CD14-positive monocyte (primary cell): ENCODE measurements at regions not wholly inside any gene's neighbourhood (a gene's known extent, or its start where the extent isn't known, plus 50 kb on each side); places are given as distances from the start of the nearest gene placed in this dataset.

Experiments used
- DNase-seq, 3 donors: peaks; one replicate each; pipeline ENCODE4 v3.0.0-alpha.2; 2011 to 2022
- H2AFZ ChIP-seq: 2 replicates; pipeline ENCODE4 v1.6.0; 2012; ENCODE audit warnings: mild to moderate bottlenecking, low read depth, low read length, inconsistent platforms; ENCODE audit not compliant: insufficient read depth, poor library complexity, severe bottlenecking
- H3K27ac ChIP-seq, 2 donors: 1 replicate in 1 of 2; 2 replicates in 1 of 2; pipeline ENCODE4 v1.5.1; 2012 to 2013; ENCODE audit warnings: low read length in 2 of 2, control low read depth in 1 of 2, inconsistent platforms in 1 of 2, low read depth in 1 of 2, mild to moderate bottlenecking in 1 of 2
- H3K27me3 ChIP-seq, 2 donors: one replicate each; pipeline versions ENCODE4 v1.6.0 to v1.6.1; 2011 to 2013; ENCODE audit warnings: low read length in 2 of 2; ENCODE audit not compliant: control insufficient read depth in 2 of 2, insufficient read depth in 2 of 2
- H3K36me3 ChIP-seq, 2 donors: replicated peaks in 1 of 2; 1 replicate in 1 of 2; 2 replicates in 1 of 2; pipeline versions ENCODE4 v1.5.1 to v1.6.1; 2012 to 2013; ENCODE audit warnings: low read length in 2 of 2, control low read depth in 1 of 2, inconsistent platforms in 1 of 2, mild to moderate bottlenecking in 1 of 2; ENCODE audit not compliant: insufficient read depth in 2 of 2, control insufficient read depth in 1 of 2
- H3K4me1 ChIP-seq, 2 donors: 1 replicate in 1 of 2; 2 replicates in 1 of 2; pipeline versions ENCODE4 v1.5.1 to v1.6.1; 2012 to 2013; ENCODE audit warnings: low read length in 2 of 2, control low read depth in 1 of 2, inconsistent platforms in 1 of 2, mild to moderate bottlenecking in 1 of 2, moderate library complexity in 1 of 2; ENCODE audit not compliant: insufficient read depth in 2 of 2, control insufficient read depth in 1 of 2
- H3K4me2 ChIP-seq: replicated peaks from 2 replicates; pipeline ENCODE3; 2012; ENCODE audit warnings: low read length, moderate library complexity, mild to moderate bottlenecking; ENCODE audit not compliant: poor library complexity, severe bottlenecking; ENCODE audit errors: extremely low read depth
- H3K4me3 ChIP-seq, 3 experiments: fragments of 200-600 bp in 1 of 3; sonication (generic) in 1 of 3; replicated peaks in 1 of 3; 1 replicate in 2 of 3; 2 replicates in 1 of 3; pipeline ENCODE4 v1.5.1; 2011 to 2013; ENCODE audit warnings: low read length in 3 of 3, mild to moderate bottlenecking in 3 of 3, control low read depth in 2 of 3, low read depth in 2 of 3, inconsistent platforms in 1 of 3, moderate library complexity in 1 of 3
- H3K79me2 ChIP-seq: 2 replicates; pipeline ENCODE4 v1.6.0; 2012; ENCODE audit warnings: mild to moderate bottlenecking, control low read depth, inconsistent platforms, low read length, moderate library complexity; ENCODE audit not compliant: insufficient read depth
- H3K9ac ChIP-seq: 2 replicates; pipeline ENCODE4 v1.6.0; 2017; ENCODE audit warnings: low read length, mild to moderate bottlenecking; ENCODE audit not compliant: insufficient read depth, poor library complexity, severe bottlenecking
- H3K9me3 ChIP-seq, 2 donors: replicated peaks in 1 of 2; 1 replicate in 1 of 2; 2 replicates in 1 of 2; pipeline versions ENCODE4 v1.5.1 to v1.6.1; 2012 to 2013; ENCODE audit warnings: low read length in 2 of 2, control low read depth in 1 of 2; ENCODE audit not compliant: control insufficient read depth in 1 of 2, insufficient read depth in 1 of 2
- H4K20me1 ChIP-seq: 2 replicates; pipeline ENCODE4 v1.6.0; 2012; ENCODE audit warnings: mild to moderate bottlenecking, low read length, control low read depth, moderate library complexity; ENCODE audit not compliant: insufficient read depth
- H3K27ac Mint-ChIP-seq, 7 donors: one replicate each; pipeline ENCODE4 v1.8.0; 2020; ENCODE audit warnings: mild to moderate bottlenecking in 7 of 7, mixed read lengths in 7 of 7, moderate library complexity in 6 of 7, inconsistent platforms in 2 of 7
- H3K27me3 Mint-ChIP-seq, 3 donors: one replicate each; pipeline ENCODE4 v1.8.0; 2021 to 2022; ENCODE audit warnings: low read depth in 3 of 3, mild to moderate bottlenecking in 3 of 3, mixed read lengths in 3 of 3, moderate library complexity in 3 of 3, inconsistent platforms in 1 of 3
- H3K36me3 Mint-ChIP-seq, 2 donors: one replicate each; pipeline ENCODE4 v1.8.0; 2020; ENCODE audit warnings: mixed read lengths in 2 of 2, inconsistent platforms in 1 of 2, mild to moderate bottlenecking in 1 of 2
- H3K4me1 Mint-ChIP-seq: one replicate; pipeline ENCODE4 v1.8.0; 2020; ENCODE audit warnings: mild to moderate bottlenecking, mixed read lengths
- H3K4me3 Mint-ChIP-seq, 2 donors: one replicate each; pipeline ENCODE4 v1.8.0; 2020; ENCODE audit warnings: mild to moderate bottlenecking in 2 of 2, mixed read lengths in 2 of 2, moderate library complexity in 1 of 2
- H3K9me3 Mint-ChIP-seq, 7 donors: one replicate each; pipeline ENCODE4 v1.8.0; 2020 to 2022; ENCODE audit warnings: mixed read lengths in 7 of 7, mild to moderate bottlenecking in 6 of 7, moderate library complexity in 6 of 7, inconsistent platforms in 2 of 7
- CTCF ChIP-seq: fragments of 200-600 bp; IDR thresholded peaks from one replicate; pipeline ENCODE4 v1.8.0; 2022; ENCODE audit warnings: antibody characterized with exemption, mild to moderate bottlenecking
- WGBS: methylation state at CpG from one replicate; pipeline ENCODE4 v1.1.5; 2013; ENCODE audit warnings: missing lambda C conversion rate; ENCODE audit not compliant: insufficient coverage; 5-methylcytosine and 5-hydroxymethylcytosine counted together
- intact Hi-C, 2 donors: fragments of 100-400 bp; cut with micrococcal nuclease; formaldehyde crosslinking; loops; one replicate each; pipeline versions ENCODE4 v1.15.0 to v1.15.1; 2023

- Mint-ChIP-seq H3K4me3 (no peak overlapping the region), H3K9me3 (peaks cover 0 to 13% (median 3%) of the 10 kb centered on the region in 7 donors), H3K36me3 (no peaks in the 10 kb centered on the region), H3K4me1 (no peaks in the 10 kb centered on the region), H3K27me3 (no peaks in the 10 kb centered on the region), H3K27ac (no peak overlapping the region)
- Histone ChIP-seq H3K9ac (no peak overlapping the region), H3K79me2 (no peaks in the 10 kb centered on the region), H4K20me1 (no peaks in the 10 kb centered on the region), H3K27me3 (no peaks in the 10 kb centered on the region), H3K9me3 (peaks cover 5 to 9% of the 10 kb centered on the region in 2 donors), H3K4me2 (no peak overlapping the region), H3K27ac (no peak overlapping the region), H3K36me3 (no peaks in the 10 kb centered on the region), H3K4me1 (no peaks in the 10 kb centered on the region), H2AFZ (no peak overlapping the region), H3K4me3 (no peak overlapping the region)
- intact Hi-C loops: no loop called here
- DNase-seq: no peak
- no peak for TF ChIP-seq CTCF
- no CpG with 5 or more reads among the region's 2 CpGs for WGBS
Measured at GRCh38 chr11:23751280-23751679, 745.6 kb upstream of the LUZP2 start.

- Mint-ChIP-seq H3K4me1 (no peaks in the 10 kb centered on the region), H3K27ac (no peak overlapping the region), H3K4me3 (no peak overlapping the region), H3K9me3 (peaks cover 0 to 14% (median 4%) of the 10 kb centered on the region in 7 donors), H3K27me3 (no peaks in the 10 kb centered on the region), H3K36me3 (no peaks in the 10 kb centered on the region)
- no peak overlapping the region for H3K4me2 ChIP-seq
- intact Hi-C loops: no loop called here
- H3K36me3 ChIP-seq: no peaks in the 10 kb centered on the region
- no peak overlapping the region for H2AFZ ChIP-seq
- H3K4me3 ChIP-seq: no peak overlapping the region
- no peaks in the 10 kb centered on the region for H4K20me1 ChIP-seq
- no peak for TF ChIP-seq CTCF
- no peak overlapping the region for H3K27ac ChIP-seq
- no peaks in the 10 kb centered on the region for H3K79me2 ChIP-seq
- H3K27me3 ChIP-seq: no peaks in the 10 kb centered on the region
- no peaks in the 10 kb centered on the region for H3K4me1 ChIP-seq
- no peak overlapping the region for H3K9ac ChIP-seq
- peaks cover 6 to 12% of the 10 kb centered on the region in 2 donors for H3K9me3 ChIP-seq
- no peak for DNase-seq
- WGBS: 71% methylated on average over 1 of the region's 2 CpGs
Measured at GRCh38 chr11:23755076-23755475, 741.8 kb upstream of the LUZP2 start.
